Left cardiac atrium (tissue), 4 donors: ENCODE measurements at regions not wholly inside any gene's neighbourhood (a gene's known extent, or its start where the extent isn't known, plus 50 kb on each side); places are given as distances from the start of the nearest gene placed in this dataset.

Source experiments
- ATAC-seq, 2 donors: fragments of 200-7000 bp; cut with Tn5 transposase; one replicate each; pipeline ENCODE4 v1.9.1; 2020; ENCODE audit warnings: mild to moderate bottlenecking in 2 of 2, moderate library complexity in 2 of 2
- DNase-seq: peaks from one replicate; pipeline ENCODE4 v3.0.0-alpha.2; 2020
- intact Hi-C, 2 donors: fragments of 100-400 bp; cut with DNase I; formaldehyde crosslinking; loops; one replicate each; pipeline versions ENCODE4 v1.14.1 to v1.15.1; 2022 to 2023
- donor health status: DM: no; HTN: yes; CAD: no.
- donor health status: DM: no; HTN: yes; CAD: no; lungs with severe emphysema.
- donor health status: DM: yes; HTN: yes; CAD: no.
- donor health status: Dilated cardiomyopathy.

GRCh38 chr2:173574324-173575112 lies 219.8 kb downstream of the CDCA7 start:
- ATAC-seq, result no peak
- intact Hi-C loops, result no loop called here
- no peak for DNase-seq

- no peak for ATAC-seq
- intact Hi-C loops, result no loop called here
- DNase-seq, result no peak
Observed at GRCh38 chr2:173578404-173579107, 223.9 kb downstream of the CDCA7 start.

GRCh38 chr2:173580351-173580750 lies 225.7 kb downstream of the CDCA7 start:
- ATAC-seq (no peak), DNase-seq (no peak)
- intact Hi-C loops, result no loop called here

- intact Hi-C loops, result no loop called here
- DNase-seq, result no peak
- no peak for ATAC-seq
Observed at GRCh38 chr2:173580956-173581355, 226.3 kb downstream of the CDCA7 start.

- intact Hi-C loops, result no loop called here
- DNase-seq, result no peak
- ATAC-seq, result no peak
Observed at GRCh38 chr2:173583196-173583595, 228.5 kb downstream of the CDCA7 start.

GRCh38 chr2:173584000-173584399 lies 229.3 kb downstream of the CDCA7 start:
- ATAC-seq (no peak), DNase-seq (no peak)
- intact Hi-C loops, result no loop called here

- ATAC-seq (no peak), DNase-seq (no peak)
- intact Hi-C loops, result no loop called here
Observed at GRCh38 chr2:173584676-173585458, 230.2 kb downstream of the CDCA7 start.

- ATAC-seq (no peak), DNase-seq (no peak)
- intact Hi-C loops, result no loop called here
Observed at GRCh38 chr2:173588931-173589369, 234.3 kb downstream of the CDCA7 start.

GRCh38 chr2:173589604-173590275 lies 235.1 kb downstream of the CDCA7 start:
- intact Hi-C loops, result no loop called here
- ATAC-seq (peak in 1 of 2 donors; percentile 76), DNase-seq (no peak)

- peak; percentile 93 to 98 for ATAC-seq
Observed at GRCh38 chr2:173590276-173590861, 235.7 kb downstream of the CDCA7 start.

GRCh38 chr2:173593109-173593508 lies 238.4 kb downstream of the CDCA7 start:
- intact Hi-C loops, result no loop called here
- no peak for DNase-seq
- no peak for ATAC-seq

More at GRCh38 chr2:173590276-173590861, 235.7 kb downstream of the CDCA7 start:
- intact Hi-C loops, result no loop called here
- peak; percentile 78 for DNase-seq

- intact Hi-C loops, result no loop called here
- DNase-seq (no peak), ATAC-seq (no peak)
Observed at GRCh38 chr2:173596244-173596643, 241.6 kb downstream of the CDCA7 start.

GRCh38 chr2:173598525-173598924 lies 243.9 kb downstream of the CDCA7 start:
- ATAC-seq (no peak), DNase-seq (no peak)
- intact Hi-C loops, result no loop called here

- no peak for DNase-seq
- no peak for ATAC-seq
- intact Hi-C loops, result no loop called here
Observed at GRCh38 chr2:173599821-173600359, 245.2 kb downstream of the CDCA7 start.

GRCh38 chr2:173602153-173602795 lies 247.6 kb downstream of the CDCA7 start:
- no peak for ATAC-seq
- intact Hi-C loops, result no loop called here
- DNase-seq, result no peak

GRCh38 chr2:173605994-173606393 lies 251.3 kb downstream of the CDCA7 start:
- DNase-seq (no peak), ATAC-seq (no peak)
- intact Hi-C loops, result no loop called here

GRCh38 chr2:173606619-173607248 lies 252.1 kb downstream of the CDCA7 start:
- DNase-seq (no peak), ATAC-seq (no peak)
- intact Hi-C loops, result no loop called here
